ENCODE measurements at regions not wholly inside any gene's neighbourhood (a gene's known extent, or its start where the extent isn't known, plus 50 kb on each side); places are given as distances from the start of the nearest gene placed in this dataset.

DNA sequence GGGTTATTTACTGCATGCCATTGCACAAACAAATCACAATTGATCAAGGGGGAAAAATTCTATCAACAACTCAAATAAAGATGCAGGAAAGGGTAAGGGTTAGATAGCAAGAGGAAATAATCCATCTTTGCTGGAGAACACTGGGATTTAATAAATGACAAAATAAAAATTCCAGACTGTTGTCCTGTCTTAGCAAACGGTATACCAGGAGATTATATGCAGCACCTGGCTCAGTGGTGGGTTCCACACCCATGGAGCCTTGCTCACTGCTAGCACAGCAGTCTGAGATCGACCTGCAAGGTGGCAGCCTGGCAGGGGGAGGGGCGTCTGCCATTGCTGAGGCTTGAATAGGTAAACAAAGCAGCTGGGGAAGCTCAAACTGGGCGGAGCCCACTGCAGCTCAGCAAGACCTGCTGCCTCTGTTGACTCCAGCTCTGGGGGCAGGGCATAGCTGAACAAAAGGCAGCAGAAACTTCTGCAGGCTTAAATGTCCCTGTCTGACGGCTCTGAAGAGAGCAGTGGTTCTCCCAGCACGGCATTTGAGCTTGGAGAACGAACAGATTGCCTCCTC is 296.5 kb upstream of the THSD7B start:
- DNase-seq (ENCODE audit: low read depth) = no peak

DNA sequence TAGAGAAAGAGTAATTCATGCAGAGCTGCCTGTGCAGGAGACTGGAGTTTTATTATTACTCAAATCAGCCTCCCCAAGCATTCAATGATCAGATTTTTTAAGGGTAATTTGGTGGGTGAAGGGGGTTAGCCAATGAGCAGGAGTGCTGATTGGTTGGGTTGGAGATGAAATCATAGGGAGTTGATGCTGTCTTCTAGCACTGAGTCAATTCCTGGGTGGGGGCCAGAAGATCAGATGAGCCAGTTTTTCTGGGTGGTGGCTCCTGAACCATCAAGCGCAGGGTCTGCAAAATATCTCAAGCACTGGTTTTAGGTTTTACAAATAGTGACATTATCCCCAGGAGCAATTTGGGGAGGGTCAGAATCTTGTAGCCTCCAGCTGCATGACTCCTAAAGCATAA is 312.8 kb upstream of the THSD7B start:
- DNase-seq (ENCODE audit: low read depth) = no peak

DNA sequence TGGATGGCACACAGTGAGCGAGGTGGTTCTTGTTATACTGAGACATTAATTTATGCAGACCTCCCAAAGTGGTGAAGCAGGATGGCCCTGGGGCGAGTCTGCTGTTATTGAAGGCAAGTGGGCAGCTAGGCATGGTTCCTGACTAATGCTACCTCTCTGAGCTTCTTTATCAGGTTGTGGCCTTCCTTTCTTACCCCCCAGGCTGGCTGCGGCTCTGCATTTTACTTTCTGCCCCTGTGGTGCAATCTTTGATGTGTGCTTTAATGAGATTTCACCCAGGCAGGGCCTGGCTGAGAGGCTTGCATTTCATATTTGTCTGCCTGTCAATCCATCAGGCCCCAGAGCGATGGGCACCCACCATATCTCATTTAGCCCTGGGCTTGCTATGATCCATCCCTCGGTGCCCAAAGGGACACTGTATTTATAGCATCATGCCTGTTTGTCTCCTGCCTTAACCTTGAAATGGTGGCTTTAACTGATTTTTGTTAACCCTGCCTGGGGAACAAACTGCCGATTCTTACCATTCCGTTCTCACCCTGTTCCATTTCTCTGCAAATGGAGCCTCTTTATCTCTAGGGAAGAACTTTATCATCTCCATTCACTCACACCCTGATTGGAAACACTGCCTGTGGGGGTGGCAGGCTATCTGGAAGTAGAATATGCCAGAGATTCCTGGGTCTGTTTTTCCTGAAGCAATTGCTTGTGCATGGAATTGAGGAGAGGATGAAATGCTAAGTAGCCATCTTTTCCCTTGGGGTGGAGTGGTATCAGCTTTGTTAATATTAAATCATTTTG is 316.2 kb upstream of the THSD7B start:
- DNase-seq (ENCODE audit: low read depth) = no peak

DNA sequence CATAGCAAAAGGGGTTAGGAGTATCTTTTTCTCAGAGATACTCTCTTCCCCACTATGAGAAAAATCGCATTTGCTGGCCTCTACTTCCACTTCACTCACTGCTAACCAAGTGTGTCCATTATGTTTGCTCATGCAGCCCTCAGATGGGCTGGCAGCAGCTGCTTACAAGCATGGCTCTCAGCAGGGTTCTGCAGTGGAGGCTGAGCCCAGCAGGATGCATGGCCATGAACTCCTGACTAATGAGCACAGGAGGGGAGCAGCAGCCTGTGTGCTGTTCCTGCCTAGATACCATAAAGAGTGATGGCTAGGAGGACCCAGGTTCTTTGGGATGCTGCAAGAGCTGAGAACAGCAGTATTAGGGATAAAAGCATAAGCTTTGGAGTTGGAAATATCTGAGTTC is 316.9 kb upstream of the THSD7B start:
- no peak for DNase-seq (ENCODE audit: low read depth)

DNA sequence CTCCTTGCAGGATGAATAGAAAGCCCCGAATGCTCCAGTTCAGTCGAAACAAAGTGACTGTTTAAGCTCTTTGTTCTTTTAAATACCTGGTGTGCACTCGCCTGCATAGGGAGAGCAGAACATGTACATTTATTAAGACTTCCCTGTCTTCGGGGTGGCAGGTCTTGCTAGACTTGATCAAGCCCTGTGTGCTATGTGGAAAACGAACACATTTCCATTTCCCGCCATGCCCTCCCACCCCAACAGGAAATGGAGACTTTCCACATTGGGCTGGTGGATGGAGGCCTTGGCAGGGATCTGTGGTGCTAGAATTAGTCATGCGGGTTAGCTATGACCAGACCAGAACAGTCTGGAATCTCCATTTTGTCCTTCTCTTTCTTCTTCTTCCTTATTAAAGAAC is 321.0 kb upstream of the THSD7B start:
- peak; percentile 40 for DNase-seq (ENCODE audit: low read depth)

DNA sequence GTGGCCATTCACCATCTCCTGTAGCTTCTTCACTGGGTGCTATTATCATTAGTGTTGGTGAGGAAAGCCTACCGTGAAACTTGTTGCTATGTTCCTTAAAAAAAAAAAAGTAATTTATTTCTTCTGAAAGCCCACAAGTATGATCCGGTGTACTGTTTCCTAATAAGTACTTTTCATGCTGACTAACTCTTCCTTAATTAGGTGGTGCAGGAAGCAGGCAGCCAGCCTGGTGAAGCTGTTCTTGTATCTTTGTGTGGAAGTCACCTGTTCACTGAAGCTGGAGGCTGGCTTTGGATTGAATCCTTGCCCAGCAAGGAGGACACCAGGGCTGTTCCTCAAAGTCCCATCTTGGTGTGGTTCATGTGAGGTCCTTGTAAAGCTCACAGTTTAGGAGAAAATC is 321.7 kb upstream of the THSD7B start:
- DNase-seq (ENCODE audit: low read depth) = no peak

DNA sequence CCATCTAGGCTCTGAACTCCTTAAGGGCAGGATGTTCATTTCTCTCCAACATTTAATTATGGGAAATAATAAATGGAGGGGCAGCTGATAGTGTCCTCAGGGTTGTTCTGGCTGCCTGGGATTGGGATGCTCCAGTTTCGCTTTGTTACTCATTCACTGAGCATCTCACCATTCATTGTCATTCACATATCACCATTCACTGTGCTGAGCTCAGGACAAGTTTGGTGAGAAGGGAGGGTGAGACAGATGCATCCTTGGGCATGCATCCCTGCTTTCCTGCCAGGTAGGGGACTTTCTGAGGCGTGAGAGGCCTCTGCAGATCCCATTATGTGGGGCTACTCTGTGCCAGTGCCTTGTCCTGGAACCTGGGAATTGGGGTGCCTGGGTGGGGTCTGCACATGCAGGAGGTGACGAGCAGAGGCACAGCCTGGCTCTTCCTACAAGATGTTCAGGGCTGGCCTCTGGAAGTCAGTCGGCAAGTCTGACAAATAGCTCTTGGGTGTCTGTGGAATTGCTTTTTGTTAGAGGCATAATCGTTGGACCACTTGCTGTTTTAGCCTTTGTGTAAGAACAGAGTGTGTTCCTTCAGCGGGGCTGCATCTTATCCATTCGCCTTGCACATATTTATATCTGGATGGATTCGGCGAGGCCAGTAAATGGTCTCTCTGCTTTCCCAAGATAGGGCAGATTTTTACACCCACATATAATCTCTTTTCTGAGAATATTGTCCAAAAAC is 323.2 kb upstream of the THSD7B start:
- DNase-seq (ENCODE audit: low read depth) = no peak

DNA sequence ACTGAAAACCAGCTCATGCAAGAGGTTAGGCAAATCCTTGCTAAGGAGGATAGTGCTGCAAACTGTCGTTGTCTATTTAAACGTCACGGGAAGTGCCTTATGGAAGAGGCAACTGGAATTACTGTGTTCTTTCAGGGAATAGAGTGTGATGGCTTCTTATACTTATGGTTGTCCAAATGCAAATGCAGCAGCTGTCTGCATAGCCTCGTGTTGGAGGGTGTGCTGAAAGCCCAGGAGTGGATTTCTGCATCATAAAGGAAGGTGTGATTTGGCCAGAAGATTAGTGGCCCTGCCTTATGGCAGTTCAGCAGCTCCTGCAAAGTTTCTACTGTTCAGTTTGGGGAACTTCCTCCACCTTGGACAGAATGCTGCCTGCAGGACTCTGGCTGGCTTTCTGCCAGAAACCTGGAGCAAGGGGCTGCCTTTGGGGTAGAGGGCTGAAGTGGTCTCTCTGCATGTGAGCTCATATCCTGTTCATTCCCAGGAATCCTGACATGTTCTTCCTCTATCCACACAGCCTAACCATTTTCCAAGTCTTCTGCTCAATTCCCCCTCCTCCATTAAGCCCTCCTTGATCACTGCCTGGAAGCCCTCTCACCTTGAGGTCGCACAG is 321.2 kb upstream of the CXCR4 start:
- no peak for DNase-seq (ENCODE audit: low read depth)

DNA sequence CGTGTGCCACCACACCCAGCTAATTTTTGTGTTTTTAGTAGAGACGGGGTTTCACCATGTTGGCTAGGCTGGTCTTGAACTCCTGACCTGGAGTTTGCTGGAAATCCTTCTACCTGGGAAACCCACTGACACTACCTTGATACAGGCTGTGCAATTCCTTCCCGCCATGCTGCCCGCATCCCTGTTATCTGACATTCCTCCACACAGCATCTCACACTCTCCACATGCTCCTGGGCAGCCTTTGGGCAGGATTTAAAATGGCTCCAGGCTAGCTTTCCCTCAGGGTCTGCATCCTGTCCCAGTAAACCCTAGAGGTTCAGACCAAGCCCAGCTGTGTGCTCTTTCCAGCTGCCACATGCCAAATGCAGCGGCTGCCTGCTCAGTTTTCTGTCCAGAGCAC is 319.5 kb upstream of the CXCR4 start:
- no peak for DNase-seq (ENCODE audit: low read depth)

DNA sequence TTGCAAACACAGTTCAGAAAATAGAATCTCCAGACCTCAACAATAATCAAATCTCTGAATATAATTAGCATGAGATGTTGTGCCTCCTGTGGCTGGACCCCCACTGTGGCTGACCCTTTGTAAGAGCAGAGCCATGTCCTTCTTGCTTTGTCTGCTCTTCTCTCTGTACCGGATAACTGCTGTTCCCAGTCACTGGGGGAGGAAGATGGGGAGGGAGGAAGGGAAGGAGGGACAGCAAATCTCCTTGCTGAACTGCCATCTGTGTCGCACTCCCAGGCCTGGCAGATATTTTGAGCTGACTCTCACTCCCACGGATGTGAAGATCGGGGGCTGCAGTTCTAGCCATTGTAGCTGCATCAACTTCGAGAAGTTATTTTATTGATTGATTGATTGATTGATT is 319.0 kb upstream of the CXCR4 start:
- no peak for DNase-seq (ENCODE audit: low read depth)

DNA sequence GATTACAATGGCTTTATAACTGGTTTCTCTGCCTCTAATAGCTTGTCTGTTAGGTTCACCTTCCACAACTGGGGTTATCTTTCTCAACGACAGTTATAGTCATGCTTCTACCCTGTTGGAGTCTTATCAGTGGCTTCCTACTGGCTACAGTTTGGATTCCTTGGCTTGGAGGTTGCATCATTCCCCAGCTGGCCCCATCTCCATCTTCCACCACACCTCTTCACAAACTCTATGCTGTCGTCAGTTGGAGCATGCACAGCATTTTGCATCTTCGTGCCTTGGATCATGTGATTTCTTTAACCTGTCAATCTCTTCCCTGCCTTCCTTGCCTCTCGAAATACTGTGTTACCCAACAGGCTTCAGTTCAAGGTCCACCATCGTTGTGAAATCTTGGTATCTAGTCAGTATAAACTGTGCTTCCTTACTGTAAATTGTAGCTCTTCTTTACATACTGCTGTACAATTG is 316.3 kb upstream of the CXCR4 start:
- no peak for DNase-seq (ENCODE audit: low read depth)

DNA sequence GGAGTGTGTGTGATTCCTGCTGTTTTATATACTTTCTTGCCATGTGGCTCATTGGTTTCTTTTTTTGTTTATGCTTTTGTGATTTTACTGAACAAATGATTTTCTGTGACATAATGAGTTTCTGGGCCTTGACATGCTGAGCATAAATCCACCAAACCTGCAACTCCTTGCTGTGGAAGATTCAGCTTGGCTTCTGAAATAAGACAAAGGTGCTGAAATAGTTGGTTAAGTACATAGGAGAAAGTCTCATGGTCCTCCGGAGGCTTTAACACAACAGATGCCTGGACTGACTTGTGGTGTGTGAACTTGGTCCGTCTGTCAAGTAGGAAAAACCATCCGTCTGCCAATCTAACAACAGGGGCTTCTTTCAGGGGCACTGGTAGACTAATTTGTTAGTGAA is 315.3 kb upstream of the CXCR4 start:
- no peak for DNase-seq (ENCODE audit: low read depth)

DNA sequence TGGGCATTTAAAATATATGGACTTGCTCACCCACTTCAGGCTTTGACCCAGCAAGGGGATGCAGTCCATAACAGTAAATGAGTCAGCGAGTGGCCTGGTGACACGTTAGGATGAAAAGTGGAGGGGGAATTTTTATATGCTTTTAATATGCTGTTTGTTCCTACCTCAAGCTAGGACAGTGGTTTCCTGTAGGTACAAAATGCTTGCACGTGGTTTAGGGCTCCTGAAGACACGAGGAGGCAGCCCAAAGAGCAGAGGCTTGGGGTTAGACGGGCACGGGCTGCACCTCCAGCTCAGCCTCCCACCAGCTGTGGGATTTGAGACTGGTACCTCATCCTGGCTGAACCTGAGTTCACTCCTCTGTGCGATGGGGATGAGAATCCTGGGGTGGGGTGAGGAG is 306.2 kb upstream of the CXCR4 start:
- DNase-seq (ENCODE audit: low read depth) = no peak

DNA sequence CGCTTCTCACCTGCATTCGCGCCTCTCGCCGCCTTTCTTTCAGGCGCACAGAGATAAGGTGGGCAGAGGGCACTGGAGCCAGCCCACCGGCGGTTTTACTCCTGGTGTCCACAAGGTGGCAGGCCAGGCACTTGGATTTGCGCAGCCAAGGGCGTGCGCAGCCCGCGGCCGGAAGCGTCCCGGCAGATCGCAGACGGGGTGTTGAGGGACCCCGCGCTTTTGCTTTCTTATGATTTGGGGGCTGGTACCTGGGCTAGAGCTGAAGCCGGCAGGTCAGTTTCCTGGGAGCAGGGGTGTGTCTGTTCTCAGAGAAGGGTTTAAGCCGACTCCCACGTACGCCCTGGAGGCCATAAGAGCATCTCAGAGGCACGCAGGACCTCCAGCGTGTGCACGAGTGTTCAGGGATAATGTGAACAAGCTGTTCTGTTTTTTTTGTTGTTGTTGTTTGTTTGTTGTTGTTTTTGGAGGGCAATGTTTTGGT is 305.6 kb upstream of the CXCR4 start:
- DNase-seq (ENCODE audit: low read depth) = peak; percentile 66

DNA sequence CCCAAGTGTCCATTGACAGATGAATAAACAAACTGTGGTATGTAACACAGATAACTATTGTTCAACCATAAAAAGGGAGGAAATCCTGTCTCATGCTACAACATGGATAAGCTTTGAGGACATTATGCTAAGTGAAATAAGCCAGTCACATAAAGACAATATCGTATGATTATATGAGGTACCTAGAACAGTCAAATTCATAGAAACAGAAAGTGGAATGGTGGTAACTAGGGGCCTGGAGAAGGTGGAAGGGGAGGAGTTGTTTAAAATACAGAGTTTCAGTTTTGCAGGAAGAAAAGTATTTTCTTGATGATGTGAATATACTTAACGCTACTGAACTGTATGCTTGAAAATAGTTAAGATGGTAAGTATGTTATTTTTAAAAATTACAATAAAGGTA is 304.6 kb upstream of the CXCR4 start:
- no peak for DNase-seq (ENCODE audit: low read depth)

DNA sequence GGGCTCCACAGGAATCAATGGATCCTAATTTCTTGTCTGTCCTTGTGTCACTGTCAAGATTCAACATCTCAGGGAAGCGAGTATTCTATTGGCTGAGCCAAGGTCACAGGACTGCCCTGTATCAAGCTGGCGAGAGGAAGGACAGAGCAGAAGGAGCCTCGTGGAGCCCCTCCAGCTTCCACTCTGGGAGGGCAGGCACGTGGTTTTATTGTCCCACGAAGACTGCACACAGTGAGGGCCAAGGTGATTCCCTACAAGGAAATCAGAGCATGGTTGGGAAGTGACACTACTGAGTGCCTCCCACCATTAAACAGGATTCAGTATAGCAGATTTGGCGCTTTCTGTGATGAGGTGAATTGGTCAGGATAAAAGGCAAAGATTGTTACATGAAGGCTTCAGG is 302.4 kb upstream of the CXCR4 start:
- DNase-seq (ENCODE audit: low read depth) = no peak

DNA sequence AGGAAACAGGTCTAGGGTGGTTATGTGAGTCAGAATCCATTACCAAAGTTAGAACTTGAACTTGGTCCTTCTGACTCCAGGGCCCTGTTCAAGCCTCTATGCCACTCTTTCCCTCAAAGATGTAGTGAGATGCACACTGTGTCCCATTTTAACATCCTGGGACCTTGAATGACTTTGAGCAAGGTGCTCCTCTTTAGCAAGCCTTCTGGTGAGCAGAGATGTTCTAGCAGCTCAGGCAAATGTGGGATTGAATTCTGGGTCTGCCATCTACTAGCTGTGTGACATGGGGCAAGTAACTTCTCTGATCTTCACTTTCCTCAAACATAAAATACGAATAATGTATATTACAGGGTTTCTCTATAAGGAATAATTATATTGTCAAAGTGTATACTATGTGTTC is 294.0 kb upstream of the CXCR4 start:
- DNase-seq (ENCODE audit: low read depth) = no peak

DNA sequence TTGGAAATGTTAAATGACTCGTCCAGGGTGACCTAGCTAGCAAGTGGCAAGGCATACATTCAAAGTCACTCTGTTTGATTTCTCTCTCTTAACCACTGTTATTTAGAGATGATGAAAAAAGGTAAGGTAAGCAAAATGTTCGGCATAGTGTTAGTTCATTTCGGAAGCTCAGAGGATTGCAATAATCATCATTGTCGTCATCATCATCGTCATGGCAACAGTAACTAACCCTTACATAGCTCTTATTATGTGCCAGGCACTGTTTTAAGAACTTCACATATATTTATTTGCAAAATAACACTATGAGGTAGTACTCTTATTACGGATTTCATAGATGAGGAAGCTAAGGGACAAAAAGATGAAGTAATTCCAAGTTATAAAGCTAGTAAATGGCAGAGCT is 292.7 kb upstream of the CXCR4 start:
- no peak for DNase-seq (ENCODE audit: low read depth)

DNA sequence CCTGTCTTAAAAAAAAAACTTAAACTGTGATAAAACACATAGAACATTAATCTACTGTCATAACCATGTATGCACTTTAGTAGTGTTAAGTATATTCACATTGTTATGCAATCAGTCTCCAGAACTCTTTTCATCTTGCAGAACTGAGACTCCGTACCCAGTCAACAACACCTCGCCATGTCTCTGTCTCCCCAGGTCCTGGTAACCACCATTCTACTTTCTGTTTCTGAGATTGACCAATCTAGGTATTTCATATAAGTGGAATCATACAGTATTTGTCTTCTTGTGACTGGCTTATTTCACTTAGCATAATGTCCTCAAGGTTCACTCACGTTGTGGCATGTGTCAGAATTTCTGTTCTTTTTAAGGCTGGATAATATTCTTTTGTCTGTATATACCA is 290.8 kb upstream of the CXCR4 start:
- no peak for DNase-seq (ENCODE audit: low read depth)

DNA sequence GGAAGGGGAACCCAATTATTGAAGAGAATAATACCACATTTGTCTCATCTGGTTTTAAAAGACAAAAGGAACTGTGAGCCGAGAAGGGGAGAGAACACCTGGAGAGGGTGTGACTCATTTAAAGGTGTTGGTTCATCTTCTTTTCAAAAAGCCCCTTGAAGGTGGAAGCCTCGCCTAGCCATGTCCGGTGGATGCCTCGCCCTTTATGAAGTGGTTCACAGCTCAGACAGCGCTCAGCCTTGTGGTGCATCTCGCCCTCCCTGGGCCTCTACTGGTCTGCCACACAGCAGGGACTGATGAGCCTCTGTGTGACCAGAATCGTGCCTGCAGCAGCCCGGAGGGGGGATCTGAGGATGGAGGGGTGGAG is 290.0 kb upstream of the CXCR4 start:
- no peak for DNase-seq (ENCODE audit: low read depth)

DNA sequence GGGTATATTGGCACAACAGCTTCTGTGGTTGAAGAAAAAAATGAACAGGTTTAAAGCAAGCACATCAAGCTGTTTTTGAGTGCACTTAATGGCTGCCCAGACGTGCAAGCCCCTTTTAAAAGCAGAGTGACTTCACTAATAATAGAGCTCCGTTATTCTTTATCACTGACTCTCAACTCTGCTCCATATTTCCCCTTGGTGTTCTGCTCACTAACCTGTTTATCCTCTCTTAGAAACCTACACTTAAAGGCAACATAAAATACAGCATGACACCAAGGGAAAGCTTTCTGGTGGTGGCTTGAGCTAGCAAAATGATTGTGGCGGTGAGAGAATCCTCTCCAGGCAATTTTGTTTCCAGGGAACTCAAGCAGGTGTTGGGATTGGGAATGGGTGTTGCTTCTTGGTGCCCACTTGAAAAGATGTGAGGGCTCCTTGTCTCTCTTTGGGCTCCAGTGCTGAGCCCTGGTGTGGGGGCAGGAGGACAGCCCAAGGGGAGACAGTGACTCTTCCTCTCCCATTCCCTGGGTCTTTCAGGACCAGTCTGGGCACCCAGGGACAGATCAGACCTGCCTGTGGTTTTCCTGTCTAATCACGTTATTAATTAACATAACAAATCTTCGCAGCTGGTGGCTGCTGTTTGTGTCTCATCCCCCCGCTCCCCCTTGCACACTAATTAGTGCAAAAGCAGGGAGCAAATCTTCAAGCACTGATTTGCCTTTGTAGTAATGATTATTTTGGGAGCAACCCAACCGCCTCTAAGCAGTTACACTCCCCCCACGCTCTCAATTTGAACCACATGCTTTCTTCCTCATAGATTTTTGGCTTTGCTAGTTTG is 289.4 kb upstream of the CXCR4 start:
- no peak for DNase-seq (ENCODE audit: low read depth)
